HepG2 (cell line): ENCODE measurements at regions not wholly inside any gene's neighbourhood (a gene's known extent, or its start where the extent isn't known, plus 50 kb on each side); places are given as distances from the start of the nearest gene placed in this dataset.

Experiments
- ATAC-seq: fragments of 200-7000 bp; cut with Tn5 transposase; 3 replicates; pipeline ENCODE4 v1.9.1; 2020; ENCODE audit warnings: mild to moderate bottlenecking, moderate library complexity
- BruUV-seq: library from RNA; stranded (reverse); fragments of 400-500 nt; replicated peaks from 2 replicates; lab custom pipeline; 2021; lab: Mats Ljungman, UMichigan
- CTCF ChIA-PET: fragments of 300-600 bp; formaldehyde crosslinking; extraction: SDS; loops from one replicate; lab custom pipeline; 2021; ENCODE audit warnings: low total read pairs, inconsistent platforms, low intra/inter-chr PET ratio; lab: Yijun Ruan, JAX
- POLR2A ChIA-PET: fragments of 350-600 bp; sonication (Branson Sonifier 250); formaldehyde crosslinking; loops from one replicate; lab custom pipeline; 2020; ENCODE audit warnings: antibody characterized with exemption, inconsistent platforms; lab: Yijun Ruan, JAX
- DNase-seq: peaks from one replicate; pipeline ENCODE4 v3.0.0-alpha.2; 2015; ENCODE audit warnings: low spot score
- FAIRE-seq: peaks from 3 replicates; lab custom pipeline; 2011; peaks lifted over from hg19 to GRCh38; lab: Jason Lieb, UNC
- H2AFZ ChIP-seq: one replicate; pipeline ENCODE4 v1.6.1; 2011; ENCODE audit warnings: low read length, inconsistent platforms
- H3K27ac ChIP-seq: fragments of 300-600 bp; 3 replicates; pipeline ENCODE4 v1.8.0; 2011; ENCODE audit warnings: mixed run types, mild to moderate bottlenecking, mixed read lengths, low read length, inconsistent platforms; ENCODE audit not compliant: insufficient read depth; ENCODE audit errors: extremely low read length
- H3K27me3 ChIP-seq, 2 experiments: fragments of 200-600 bp in 1 of 2; 2 replicates in 1 of 2; 3 replicates in 1 of 2; pipeline versions ENCODE4 v1.6.0 to v1.8.0; 2011; ENCODE audit warnings: low read length in 2 of 2, mild to moderate bottlenecking in 2 of 2, moderate library complexity in 2 of 2, inconsistent platforms in 1 of 2; ENCODE audit not compliant: insufficient read depth in 2 of 2, control insufficient read depth in 1 of 2
- H3K36me3 ChIP-seq, 2 experiments: fragments of 200-600 bp in 1 of 2; replicated peaks in 1 of 2; 2 replicates in 1 of 2; 3 replicates in 1 of 2; pipeline versions ENCODE4 v1.5.1 to v1.8.0; 2011; ENCODE audit warnings: low read length in 2 of 2, inconsistent platforms in 1 of 2; ENCODE audit not compliant: insufficient read depth in 2 of 2, control insufficient read depth in 1 of 2
- H3K4me1 ChIP-seq: 2 replicates; pipeline ENCODE4 v1.5.1; 2012; ENCODE audit warnings: low read length, inconsistent platforms; ENCODE audit not compliant: insufficient read depth
- H3K4me2 ChIP-seq: 2 replicates; pipeline ENCODE4 v1.6.0; 2011; ENCODE audit warnings: low read depth, low read length, inconsistent platforms
- H3K4me3 ChIP-seq, 3 experiments: fragments of 200-600 bp in 1 of 3; sonication (generic), shearing (Covaris generic) in 1 of 3; replicated peaks in 1 of 3; 2 replicates each; pipeline ENCODE4 v1.5.1; 2011 to 2016; ENCODE audit warnings: low read length in 3 of 3, inconsistent platforms in 2 of 3, low read depth in 2 of 3, mild to moderate bottlenecking in 2 of 3, control low read depth in 1 of 3, mixed read lengths in 1 of 3; ENCODE audit not compliant: insufficient read depth in 1 of 3
- H3K79me2 ChIP-seq: one replicate; pipeline ENCODE4 v1.6.1; 2011; ENCODE audit warnings: low read length, inconsistent platforms; ENCODE audit not compliant: insufficient read depth
- H3K9ac ChIP-seq: 2 replicates; pipeline ENCODE4 v1.6.0; 2011; ENCODE audit warnings: mild to moderate bottlenecking, low read depth, low read length, inconsistent platforms; ENCODE audit not compliant: insufficient read depth
- H3K9me3 ChIP-seq: 2 replicates; pipeline ENCODE4 v1.5.1; 2012; ENCODE audit warnings: mild to moderate bottlenecking, low read length
- H4K20me1 ChIP-seq: 2 replicates; pipeline ENCODE4 v1.6.0; 2011; ENCODE audit warnings: inconsistent platforms, mild to moderate bottlenecking, low read length, moderate library complexity; ENCODE audit not compliant: insufficient read depth
- DNMT1 ChIP-seq: sonication (generic); formaldehyde crosslinking; IDR thresholded peaks from 2 replicates; pipeline ENCODE4 v1.5.1; 2020; ENCODE audit warnings: mild to moderate bottlenecking, missing genetic modification reagents
- HMGA1 ChIP-seq: sonication (generic); formaldehyde crosslinking; conservative IDR thresholded peaks from 2 replicates; pipeline ENCODE4 v1.4.0; 2020; ENCODE audit warnings: missing genetic modification reagents
- KDM4B ChIP-seq: sonication (generic); formaldehyde crosslinking; IDR thresholded peaks from 2 replicates; pipeline ENCODE4 v1.4.0; 2020; ENCODE audit warnings: missing genetic modification reagents
- MLXIP ChIP-seq: sonication (generic); formaldehyde crosslinking; IDR thresholded peaks from 2 replicates; pipeline ENCODE4 v1.9.0; 2021; ENCODE audit warnings: missing genetic modification reagents, borderline replicate concordance
- SIN3B ChIP-seq: fragments of 150-350 bp; IDR thresholded peaks from 2 replicates; pipeline ENCODE4 v1.6.1; 2014; ENCODE audit warnings: low read length
- SIX1 ChIP-seq: sonication (generic); formaldehyde crosslinking; IDR thresholded peaks from 2 replicates; pipeline ENCODE4 v1.4.0; 2020; ENCODE audit warnings: missing genetic modification reagents, borderline replicate concordance
- ZNF12 ChIP-seq: sonication (generic); formaldehyde crosslinking; IDR thresholded peaks from 2 replicates; pipeline ENCODE4 v1.5.0; 2020; ENCODE audit warnings: missing genetic modification reagents
- ZSCAN30 ChIP-seq: sonication (generic); formaldehyde crosslinking; IDR thresholded peaks from 2 replicates; pipeline ENCODE4 v1.5.0; 2020; ENCODE audit warnings: mild to moderate bottlenecking, missing genetic modification reagents
- WGBS: methylation state at CpG from one replicate; pipeline ENCODE4 v1.1.6; 2017; ENCODE audit warnings: low lambda C conversion rate; 5-methylcytosine and 5-hydroxymethylcytosine counted together
- in situ Hi-C: cut with HindIII; loops from 2 replicates; pipeline ENCODE4 v1.10.0; 2017; ENCODE audit warnings: low pct_unique_long_range_greater_than_20kb; ENCODE audit not compliant: extremely low pct_ligation_motif_present
- intact Hi-C: fragments of 100-400 bp; cut with micrococcal nuclease; formaldehyde crosslinking; loops from one replicate; pipeline ENCODE4 v1.10.0; 2022; ENCODE audit not compliant: unreplicated experiment

- TF ChIP-seq SIX1 (CRISPR knock-in tag) (no peak), ZNF12 (CRISPR knock-in tag) (no peak), KDM4B (CRISPR knock-in tag) (no peak), MLXIP (CRISPR knock-in tag) (no peak), SIN3B (no peak), DNMT1 (CRISPR knock-in tag) (no peak), HMGA1 (CRISPR knock-in tag) (no peak)
These were observed 77.4 kb upstream of the SPATA31E1 start (continued) for GRCh38 chr9:87805259-87805658.

- Histone ChIP-seq H3K79me2 (no peaks in the 10 kb centered on the region), H2AFZ (no peak overlapping the region), H3K27me3 (no peaks in the 10 kb centered on the region; a peak in 1 of 5 replicates), H3K27ac (no peak overlapping the region), H3K36me3 (no peaks in the 10 kb centered on the region), H3K9ac (no peak overlapping the region), H3K4me1 (no peaks in the 10 kb centered on the region), H4K20me1 (no peaks in the 10 kb centered on the region), H3K4me2 (no peak overlapping the region), H3K4me3 (no peak overlapping the region), H3K9me3 (peaks cover 3% of the 10 kb centered on the region; the same call in 1 of the 2 replicates)
- ChIA-PET POLR2A (no interaction called here), CTCF (no interaction called here)
- in situ Hi-C loops = loop anchor here (5.0 kb wide), 1 partner anchor 133 kb away; no protein-coding TSS in a partner anchor
- 32% methylated on average over 3 of the region's 5 CpGs for WGBS
- intact Hi-C loops = no loop called here
- DNase-seq (no peak), ATAC-seq (no peak), FAIRE-seq (no peak)
- BruUV-seq = no TSS peak
- TF ChIP-seq ZSCAN30 (CRISPR knock-in tag) = no peak
These were observed 72.7 kb upstream of the SPATA31E1 start for GRCh38 chr9:87810008-87810407.
